Upper lobe of left lung (tissue), 4 donors: ENCODE measurements at regions not wholly inside any gene's neighbourhood (a gene's known extent, or its start where the extent isn't known, plus 50 kb on each side); places are given as distances from the start of the nearest gene placed in this dataset.

Experiments used
- POLR2A ChIP-seq, 4 donors: fragments of 450-650 bp; IDR thresholded peaks; one replicate each; pipeline ENCODE4 v1.5.1; 2016 to 2017; ENCODE audit warnings: antibody characterized with exemption in 4 of 4, mild to moderate bottlenecking in 2 of 4
- TF ChIP-seq, protein P1 (sequence below), 6 experiments: fragments of 450-650 bp in 4 of 6; fragments of 200-600 bp in 2 of 6; sonication (generic) in 2 of 6; IDR thresholded peaks; one replicate each; pipeline ENCODE4 v1.5.1; 2016 to 2019; ENCODE audit warnings: antibody characterized with exemption in 6 of 6

DNA sequence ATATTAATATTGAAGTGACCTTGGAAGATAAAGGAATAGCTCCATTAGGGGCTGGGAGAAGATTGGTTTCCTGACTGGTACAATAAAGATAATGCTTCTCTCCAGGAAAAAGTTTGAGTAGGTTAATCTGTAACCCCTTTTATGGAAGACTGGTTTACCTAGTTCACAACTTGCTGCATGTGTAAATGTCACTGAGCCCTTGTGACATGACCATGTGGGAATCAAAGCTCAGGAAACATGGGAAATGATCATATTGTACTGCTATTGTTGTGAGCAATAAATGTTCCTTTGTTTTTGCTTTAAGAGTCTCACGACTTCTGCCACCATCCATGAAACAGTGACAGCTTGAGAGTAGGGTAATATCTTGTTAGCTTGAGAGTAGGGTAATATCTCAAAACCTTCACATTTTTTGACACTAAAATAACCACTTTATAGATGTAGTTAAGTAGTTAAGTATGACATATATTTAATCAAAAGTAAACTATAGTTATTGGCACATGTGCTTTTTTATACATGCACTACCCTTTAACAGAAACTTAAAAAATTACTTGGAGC is 1338.6 kb downstream of the FSCB start:
- TF ChIP-seq, protein P1, sequence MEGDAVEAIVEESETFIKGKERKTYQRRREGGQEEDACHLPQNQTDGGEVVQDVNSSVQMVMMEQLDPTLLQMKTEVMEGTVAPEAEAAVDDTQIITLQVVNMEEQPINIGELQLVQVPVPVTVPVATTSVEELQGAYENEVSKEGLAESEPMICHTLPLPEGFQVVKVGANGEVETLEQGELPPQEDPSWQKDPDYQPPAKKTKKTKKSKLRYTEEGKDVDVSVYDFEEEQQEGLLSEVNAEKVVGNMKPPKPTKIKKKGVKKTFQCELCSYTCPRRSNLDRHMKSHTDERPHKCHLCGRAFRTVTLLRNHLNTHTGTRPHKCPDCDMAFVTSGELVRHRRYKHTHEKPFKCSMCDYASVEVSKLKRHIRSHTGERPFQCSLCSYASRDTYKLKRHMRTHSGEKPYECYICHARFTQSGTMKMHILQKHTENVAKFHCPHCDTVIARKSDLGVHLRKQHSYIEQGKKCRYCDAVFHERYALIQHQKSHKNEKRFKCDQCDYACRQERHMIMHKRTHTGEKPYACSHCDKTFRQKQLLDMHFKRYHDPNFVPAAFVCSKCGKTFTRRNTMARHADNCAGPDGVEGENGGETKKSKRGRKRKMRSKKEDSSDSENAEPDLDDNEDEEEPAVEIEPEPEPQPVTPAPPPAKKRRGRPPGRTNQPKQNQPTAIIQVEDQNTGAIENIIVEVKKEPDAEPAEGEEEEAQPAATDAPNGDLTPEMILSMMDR (IDR thresholded peaks at IDR 0.05), result no peak
- TF ChIP-seq POLR2A (IDR thresholded peaks at IDR 0.05), result no peak
